ENCODE measurements at regions not wholly inside any gene's neighbourhood (a gene's known extent, or its start where the extent isn't known, plus 50 kb on each side); places are given as distances from the start of the nearest gene placed in this dataset.

- intact Hi-C loops (cut with micrococcal nuclease), result no loop called here
- 0 out of 2 replicates have a peak, but pooled peaks cover 10% of the 10 kb centered on the region for H3K27me3 ChIP-seq (ENCODE audit: insufficient read depth, low read length)
- no peak overlapping the region for H3K4me3 ChIP-seq (replicated peaks in 1 of 2; ENCODE audit: low read depth in 1 of 2, low read length in 2 of 2)
- no peaks in the 10 kb centered on the region for H3K4me1 ChIP-seq (ENCODE audit: control insufficient read depth in 1 of 2, insufficient read depth in 2 of 2, low read length in 2 of 2)
- POLR2A ChIA-PET, result no interaction called here
- no TSS peak for BruUV-seq (replicated peaks)
- no peaks in the 10 kb centered on the region for H3K36me3 ChIP-seq (ENCODE audit: control insufficient read depth in 1 of 2, insufficient read depth in 2 of 2, low read length in 2 of 2)
- H3K9ac ChIP-seq (ENCODE audit: low read length), result no peak overlapping the region
- no peak overlapping the region for H3K27ac ChIP-seq (ENCODE audit: low read depth, low read length)
- H3K9me3 ChIP-seq (ENCODE audit: control insufficient read depth in 1 of 2, insufficient read depth in 1 of 2, low read depth in 1 of 2, low read length in 2 of 2), result no peaks in the 10 kb centered on the region
- CTCF ChIA-PET, result no interaction called here
- no peaks in the 10 kb centered on the region for H3K9me2 ChIP-seq (ENCODE audit: insufficient read depth)
- no peaks in the 10 kb centered on the region for H3K79me2 ChIP-seq (ENCODE audit: insufficient read depth, low read length)
- TF ChIP-seq SRF (IDR thresholded peaks at IDR 0.05; ENCODE audit: low read depth), result no peak
- TF ChIP-seq EGR1 (IDR thresholded peaks at IDR 0.05; ENCODE audit: low read depth), result no peak
- TF ChIP-seq SIN3A (IDR thresholded peaks at IDR 0.05; ENCODE audit: low read depth), result no peak
- TF ChIP-seq EZH2phosphoT487 (IDR thresholded peaks at IDR 0.05; ENCODE audit: borderline replicate concordance), result no peak
- no peak for TF ChIP-seq CTCF (IDR thresholded peaks at IDR 0.05 in 2 of 3, conservative IDR thresholded peaks at IDR 0.05 in 1 of 3; ENCODE audit: borderline replicate concordance in 1 of 3, insufficient read depth in 1 of 3, low read depth in 2 of 3, low read length in 2 of 3)
- TF ChIP-seq JUND (IDR thresholded peaks at IDR 0.05), result no peak
- no peak for TF ChIP-seq ELF1 (IDR thresholded peaks at IDR 0.05; ENCODE audit: borderline replicate concordance, low read depth)
- no peak for TF ChIP-seq CBX3 (IDR thresholded peaks at IDR 0.05; ENCODE audit: low read depth)
- no peak for TF ChIP-seq CEBPB (IDR thresholded peaks at IDR 0.05; ENCODE audit: low read depth)
- no peak for TF ChIP-seq ZNF274 (IDR thresholded peaks at IDR 0.05; ENCODE audit: low read depth, low read length)
- no peak for TF ChIP-seq YY1 (IDR thresholded peaks at IDR 0.05; ENCODE audit: extremely low read depth, insufficient replicate concordance, low read depth, low read length)
- TF ChIP-seq EZH2 (IDR thresholded peaks at IDR 0.05), result no peak
- no peak for TF ChIP-seq SP1 (IDR thresholded peaks at IDR 0.05; ENCODE audit: low read depth)
- TF ChIP-seq ATF3 (IDR thresholded peaks at IDR 0.05), result no peak
- TF ChIP-seq TCF7L2 (IDR thresholded peaks at IDR 0.05; ENCODE audit: borderline replicate concordance, extremely low read depth, insufficient read depth, insufficient read length), result no peak
- no peak for TF ChIP-seq FOSL1 (IDR thresholded peaks at IDR 0.05; ENCODE audit: low read depth)
- ATAC-seq (no peak), DNase-seq (ENCODE audit: low read depth, low spot score) (no peak)
- RAD21 ChIA-PET (ENCODE audit: low non-redundant PET in 1 of 2, low total read pairs in 2 of 2, uncharacterized antibody in 2 of 2, unreplicated experiment in 2 of 2), result no interaction called here
- H3K4me2 ChIP-seq (ENCODE audit: low read length), result no peak overlapping the region
- no peaks in the 10 kb centered on the region for H4K20me1 ChIP-seq (ENCODE audit: insufficient read depth)
- H2AFZ ChIP-seq (ENCODE audit: low read depth, low read length, poor library complexity, severe bottlenecking), result no peak overlapping the region
Measured at GRCh38 chr13:77381059-77381458, 54.2 kb upstream of the MYCBP2 start.
